BLaER1 (cell line): ENCODE measurements at regions not wholly inside any gene's neighbourhood (a gene's known extent, or its start where the extent isn't known, plus 50 kb on each side); places are given as distances from the start of the nearest gene placed in this dataset.

Source experiments
- H3K27ac ChIP-seq: shearing (Covaris generic); formaldehyde crosslinking; 2 replicates; pipeline ENCODE4 v1.8.1; 2022
- H3K27me3 ChIP-seq: shearing (Covaris generic); formaldehyde crosslinking; 2 replicates; pipeline ENCODE4 v1.8.1; 2022
- H3K36me3 ChIP-seq: shearing (Covaris generic); formaldehyde crosslinking; 2 replicates; pipeline ENCODE4 v1.8.1; 2022
- H3K4me1 ChIP-seq: shearing (Covaris generic); formaldehyde crosslinking; 2 replicates; pipeline ENCODE4 v1.8.1; 2022
- H3K4me2 ChIP-seq: shearing (Covaris generic); formaldehyde crosslinking; 2 replicates; pipeline ENCODE4 v1.8.1; 2022
- H3K4me3 ChIP-seq: shearing (Covaris generic); formaldehyde crosslinking; 2 replicates; pipeline ENCODE4 v1.8.1; 2022
- H3K9ac ChIP-seq: shearing (Covaris generic); formaldehyde crosslinking; 2 replicates; pipeline ENCODE4 v1.8.1; 2022
- H3K9me3 ChIP-seq: shearing (Covaris generic); formaldehyde crosslinking; 2 replicates; pipeline ENCODE4 v1.8.1; 2022
- H4K20me1 ChIP-seq: shearing (Covaris generic); formaldehyde crosslinking; 2 replicates; pipeline ENCODE4 v1.8.1; 2022
- Cebpa-rat ChIP-seq: shearing (Covaris generic); IDR thresholded peaks from 2 replicates; pipeline ENCODE4 v1.8.1; 2022

DNA sequence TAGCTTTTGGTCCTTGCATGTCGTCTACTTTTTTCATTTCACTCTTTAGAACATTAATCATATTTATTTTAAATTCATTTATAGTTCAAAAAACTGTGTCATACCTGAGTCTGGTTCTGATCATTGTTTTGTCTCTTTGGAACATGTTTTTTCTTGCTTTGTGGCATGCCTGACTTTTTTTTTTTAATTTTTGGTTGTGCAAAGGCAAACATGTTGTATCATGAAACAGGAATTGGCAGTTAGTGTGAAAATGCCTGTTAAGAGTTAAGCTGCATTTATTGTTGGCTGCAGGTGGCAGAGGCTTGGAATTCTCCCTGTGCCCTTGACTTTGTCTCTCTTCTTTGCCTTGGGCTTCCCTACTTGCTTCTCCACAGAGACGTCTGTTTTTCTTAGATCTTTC, 525.0 kb upstream of the ADARB2 start:
- no peak overlapping the region for H3K9ac ChIP-seq
- H3K9me3 ChIP-seq: no peaks in the 10 kb centered on the region; the same call in 1 of the 2 replicates
- H3K27ac ChIP-seq: no peak overlapping the region
- no peaks in the 10 kb centered on the region for H3K36me3 ChIP-seq
- H3K27me3 ChIP-seq: no peaks in the 10 kb centered on the region
- no peak for TF ChIP-seq Cebpa-rat
- no peaks in the 10 kb centered on the region for H4K20me1 ChIP-seq
- peaks cover 10% of the 10 kb centered on the region; the same call in 1 of the 2 replicates for H3K4me1 ChIP-seq
- no peak overlapping the region for H3K4me2 ChIP-seq
- no peak overlapping the region for H3K4me3 ChIP-seq

- no peak overlapping the region for H3K9ac ChIP-seq
- H3K27ac ChIP-seq: no peak overlapping the region
- no peak for TF ChIP-seq Cebpa-rat
- H3K9me3 ChIP-seq: no peaks in the 10 kb centered on the region
- H3K4me1 ChIP-seq: no peaks in the 10 kb centered on the region
- H3K27me3 ChIP-seq: no peaks in the 10 kb centered on the region
- H4K20me1 ChIP-seq: no peaks in the 10 kb centered on the region
- no peaks in the 10 kb centered on the region for H3K36me3 ChIP-seq
- H3K4me2 ChIP-seq: no peak overlapping the region
- H3K4me3 ChIP-seq: no peak overlapping the region
These were observed 518.9 kb upstream of the ADARB2 start for GRCh38 chr10:2256241-2256640.

GRCh38 chr10:2252096-2252495, 514.8 kb upstream of the ADARB2 start:
- Histone ChIP-seq H3K9me3 (no peaks in the 10 kb centered on the region), H3K4me3 (no peak overlapping the region), H3K27ac (no peak overlapping the region), H3K36me3 (no peaks in the 10 kb centered on the region), H4K20me1 (no peaks in the 10 kb centered on the region), H3K4me2 (no peak overlapping the region), H3K4me1 (no peaks in the 10 kb centered on the region), H3K9ac (no peak overlapping the region), H3K27me3 (no peaks in the 10 kb centered on the region)
- TF ChIP-seq Cebpa-rat: no peak

DNA sequence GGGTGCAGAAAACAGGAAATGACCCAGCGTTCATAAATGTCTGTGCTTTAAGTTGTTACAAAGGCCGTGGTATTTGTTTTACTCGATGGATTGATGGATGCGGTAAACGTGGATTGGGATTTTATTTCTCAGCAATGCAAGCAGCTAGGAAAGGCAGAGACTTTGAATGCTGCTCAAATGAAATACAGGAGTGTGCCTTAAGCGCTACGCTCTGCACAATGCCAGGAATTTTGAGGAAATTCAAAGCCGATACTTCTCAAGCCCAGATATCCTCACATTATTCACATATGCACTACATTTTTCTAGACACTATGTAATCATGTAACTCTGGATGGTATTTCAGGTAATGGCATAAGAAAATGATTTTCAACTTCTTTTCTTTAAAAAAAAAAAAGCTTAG, 514.3 kb upstream of the ADARB2 start:
- no peaks in the 10 kb centered on the region for H3K4me1 ChIP-seq
- TF ChIP-seq Cebpa-rat: no peak
- no peak overlapping the region for H3K27ac ChIP-seq
- no peak overlapping the region for H3K9ac ChIP-seq
- H3K4me2 ChIP-seq: no peak overlapping the region
- H3K36me3 ChIP-seq: no peaks in the 10 kb centered on the region
- no peaks in the 10 kb centered on the region for H3K27me3 ChIP-seq
- H3K9me3 ChIP-seq: no peaks in the 10 kb centered on the region
- H3K4me3 ChIP-seq: no peak overlapping the region
- no peaks in the 10 kb centered on the region for H4K20me1 ChIP-seq

DNA sequence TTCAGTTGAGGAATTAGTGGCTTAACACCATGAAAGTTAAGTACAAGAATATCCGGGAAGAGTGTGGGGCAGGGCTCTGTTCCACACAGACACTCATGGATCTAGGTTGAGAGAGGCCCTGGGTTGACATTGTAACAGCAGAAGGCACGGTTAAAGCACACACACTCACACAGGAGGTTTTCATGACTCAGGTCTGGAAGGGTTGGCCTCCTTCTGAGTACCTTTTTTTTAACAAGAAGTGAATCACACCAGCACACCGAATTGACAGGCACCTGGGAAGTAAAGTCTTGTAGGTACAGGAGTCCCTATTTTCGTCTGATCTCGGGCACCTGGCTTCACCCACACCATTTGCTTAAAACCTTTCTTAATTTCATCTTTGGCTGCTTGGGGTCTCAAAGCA, 509.4 kb upstream of the ADARB2 start:
- Histone ChIP-seq H3K9ac (no peak overlapping the region), H4K20me1 (no peaks in the 10 kb centered on the region), H3K4me3 (no peak overlapping the region), H3K27ac (no peak overlapping the region), H3K36me3 (no peaks in the 10 kb centered on the region), H3K9me3 (no peaks in the 10 kb centered on the region), H3K4me2 (no peak overlapping the region), H3K27me3 (no peaks in the 10 kb centered on the region), H3K4me1 (peaks cover 11% of the 10 kb centered on the region; the same call in 1 of the 2 replicates)
- TF ChIP-seq Cebpa-rat: no peak

GRCh38 chr10:2245580-2245979, 508.3 kb upstream of the ADARB2 start:
- Histone ChIP-seq H3K4me2 (no peak overlapping the region), H3K27ac (no peak overlapping the region), H3K4me1 (peaks cover 11% of the 10 kb centered on the region; the same call in 1 of the 2 replicates), H3K9me3 (peaks cover 2% of the 10 kb centered on the region), H4K20me1 (no peaks in the 10 kb centered on the region), H3K4me3 (no peak overlapping the region), H3K27me3 (no peaks in the 10 kb centered on the region), H3K36me3 (no peaks in the 10 kb centered on the region), H3K9ac (no peak overlapping the region)
- TF ChIP-seq Cebpa-rat: no peak

DNA sequence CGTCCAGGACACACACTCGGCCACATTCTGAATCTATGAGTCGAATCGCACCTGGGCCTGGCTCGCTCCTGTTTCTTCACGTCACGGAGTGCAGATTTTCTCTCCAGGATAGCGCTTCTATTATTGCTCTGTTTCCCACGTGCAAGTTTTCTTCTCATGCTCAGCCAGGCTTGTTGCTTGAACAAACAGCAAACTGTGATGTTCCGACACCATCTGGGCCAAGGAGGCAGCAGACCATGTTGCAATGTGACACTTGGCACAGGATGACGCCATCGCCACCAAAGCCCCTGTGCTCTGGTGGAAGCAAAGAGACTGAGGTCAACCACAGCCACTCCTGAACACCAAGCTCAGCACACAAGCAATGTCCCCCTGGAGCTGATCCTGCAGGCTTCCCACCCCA, 507.1 kb upstream of the ADARB2 start:
- Histone ChIP-seq H3K36me3 (no peaks in the 10 kb centered on the region), H4K20me1 (no peaks in the 10 kb centered on the region), H3K9me3 (peaks cover 11% of the 10 kb centered on the region), H3K4me1 (peaks cover 11% of the 10 kb centered on the region; the same call in 1 of the 2 replicates), H3K4me2 (peak overlapping the region; percentile 5; the same call in 1 of the 2 replicates), H3K27ac (no peak overlapping the region), H3K27me3 (no peaks in the 10 kb centered on the region), H3K9ac (no peak overlapping the region), H3K4me3 (no peak overlapping the region)
- no peak for TF ChIP-seq Cebpa-rat

- no peaks in the 10 kb centered on the region for H4K20me1 ChIP-seq
These were observed 499.6 kb upstream of the ADARB2 start for GRCh38 chr10:2236876-2237275.

DNA sequence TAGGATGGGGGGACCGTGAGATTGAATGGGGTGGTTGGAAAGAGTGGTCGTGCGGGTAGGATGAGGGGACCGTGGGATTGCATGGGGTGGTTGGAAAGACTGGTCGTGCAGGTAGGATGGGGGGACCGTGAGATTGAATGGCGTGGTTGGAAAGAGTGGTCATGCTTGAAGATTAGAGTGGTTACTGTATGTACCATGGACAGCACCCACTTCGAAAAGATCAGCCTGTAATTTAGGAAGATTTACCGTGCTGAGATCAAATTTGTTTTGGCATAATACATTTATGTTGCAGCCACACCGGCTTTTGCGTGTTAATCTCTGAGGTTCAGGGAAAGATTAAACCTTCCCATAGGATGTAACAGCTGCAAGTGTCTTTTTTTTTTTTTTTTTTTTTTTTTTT, 495.2 kb upstream of the ADARB2 start:
- Histone ChIP-seq H3K4me2 (no peak overlapping the region), H3K27ac (no peak overlapping the region), H3K9me3 (no peaks in the 10 kb centered on the region), H4K20me1 (no peaks in the 10 kb centered on the region), H3K9ac (no peak overlapping the region), H3K36me3 (no peaks in the 10 kb centered on the region), H3K4me3 (no peak overlapping the region), H3K27me3 (no peaks in the 10 kb centered on the region), H3K4me1 (no peaks in the 10 kb centered on the region)
- no peak for TF ChIP-seq Cebpa-rat

More at GRCh38 chr10:2236876-2237275, 499.6 kb upstream of the ADARB2 start:
- TF ChIP-seq Cebpa-rat: no peak
- Histone ChIP-seq H3K4me1 (no peaks in the 10 kb centered on the region), H3K9ac (no peak overlapping the region), H3K36me3 (no peaks in the 10 kb centered on the region), H3K27ac (no peak overlapping the region), H3K27me3 (no peaks in the 10 kb centered on the region), H3K4me2 (no peak overlapping the region), H3K9me3 (peaks cover 12% of the 10 kb centered on the region), H3K4me3 (no peak overlapping the region)

DNA sequence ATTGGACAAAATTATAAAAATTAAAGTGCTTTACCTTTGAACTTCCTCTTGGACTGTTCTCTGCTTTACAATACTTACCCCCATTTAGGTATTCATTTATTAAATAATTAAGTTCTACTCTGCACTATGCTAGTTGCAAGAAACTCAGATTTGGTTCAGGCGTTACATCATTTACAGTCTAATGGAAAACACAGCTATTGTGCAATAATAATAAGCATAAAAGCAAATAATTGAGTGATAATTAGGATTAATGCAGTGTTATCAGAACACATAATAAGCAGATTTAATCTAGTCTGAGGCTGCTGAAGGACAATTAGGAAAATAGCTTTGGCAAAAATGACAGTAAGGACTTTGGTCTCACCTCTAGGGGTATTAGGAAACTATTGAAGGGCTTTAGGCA, 493.2 kb upstream of the ADARB2 start:
- no peak overlapping the region for H3K9ac ChIP-seq
- H3K4me1 ChIP-seq: no peaks in the 10 kb centered on the region
- no peak overlapping the region for H3K4me2 ChIP-seq
- H3K4me3 ChIP-seq: no peak overlapping the region
- H3K27me3 ChIP-seq: no peaks in the 10 kb centered on the region
- no peaks in the 10 kb centered on the region for H3K36me3 ChIP-seq
- no peak; the same call in 1 of the 2 replicates for TF ChIP-seq Cebpa-rat
- H4K20me1 ChIP-seq: no peaks in the 10 kb centered on the region
- no peak overlapping the region for H3K27ac ChIP-seq
- H3K9me3 ChIP-seq: no peaks in the 10 kb centered on the region

GRCh38 chr10:2228320-2228901, 491.1 kb upstream of the ADARB2 start:
- TF ChIP-seq Cebpa-rat: no peak
- Histone ChIP-seq H3K9me3 (no peaks in the 10 kb centered on the region), H4K20me1 (no peaks in the 10 kb centered on the region), H3K9ac (no peak overlapping the region), H3K27me3 (no peaks in the 10 kb centered on the region), H3K4me1 (no peaks in the 10 kb centered on the region), H3K4me2 (no peak overlapping the region), H3K27ac (no peak overlapping the region), H3K36me3 (no peaks in the 10 kb centered on the region), H3K4me3 (no peak overlapping the region)
